ENCODE measurements at regions not wholly inside any gene's neighbourhood (a gene's known extent, or its start where the extent isn't known, plus 50 kb on each side); places are given as distances from the start of the nearest gene placed in this dataset.

- Histone ChIP-seq H3K27ac (no peak overlapping the region), H3K9me3 (no peaks in the 10 kb centered on the region), H3K27me3 (no peaks in the 10 kb centered on the region), H3K4me1 (no peaks in the 10 kb centered on the region), H3K4me3 (no peak overlapping the region), H3K36me3 (no peaks in the 10 kb centered on the region)
- no peak for TF ChIP-seq POLR2A (IDR thresholded peaks at IDR 0.05)
- no peak for TF ChIP-seq CTCF (IDR thresholded peaks at IDR 0.05)
- intact Hi-C loops (cut with DNase I; ENCODE audit: low total_unique reads) = no loop called here
- DNase-seq = no peak
These were observed 279.9 kb downstream of the ENC1 start for GRCh38 chr5:74360535-74361210.

- DNase-seq = no peak
- H3K9me3 ChIP-seq = no peaks in the 10 kb centered on the region
- H3K27ac ChIP-seq = no peak overlapping the region
- H3K36me3 ChIP-seq = no peaks in the 10 kb centered on the region
- intact Hi-C loops (cut with DNase I; ENCODE audit: low total_unique reads) = no loop called here
- H3K27me3 ChIP-seq = no peaks in the 10 kb centered on the region
- TF ChIP-seq POLR2A (IDR thresholded peaks at IDR 0.05) = no peak
- no peak for TF ChIP-seq CTCF (IDR thresholded peaks at IDR 0.05)
- no peaks in the 10 kb centered on the region for H3K4me1 ChIP-seq
- no peak overlapping the region for H3K4me3 ChIP-seq
These were observed 282.7 kb downstream of the ENC1 start for GRCh38 chr5:74357827-74358226.

GRCh38 chr5:74356009-74356695 is 284.4 kb downstream of the ENC1 start:
- intact Hi-C loops (cut with DNase I; ENCODE audit: low total_unique reads) = no loop called here
- H3K4me1 ChIP-seq = no peaks in the 10 kb centered on the region
- H3K27ac ChIP-seq = no peak overlapping the region
- H3K9me3 ChIP-seq = no peaks in the 10 kb centered on the region
- no peak overlapping the region for H3K4me3 ChIP-seq
- DNase-seq = no peak
- H3K27me3 ChIP-seq = no peaks in the 10 kb centered on the region
- H3K36me3 ChIP-seq = no peaks in the 10 kb centered on the region
- no peak for TF ChIP-seq CTCF (IDR thresholded peaks at IDR 0.05)
- no peak for TF ChIP-seq POLR2A (IDR thresholded peaks at IDR 0.05)

GRCh38 chr5:74355041-74355824 is 285.3 kb downstream of the ENC1 start:
- no peaks in the 10 kb centered on the region for H3K9me3 ChIP-seq
- H3K27me3 ChIP-seq = no peaks in the 10 kb centered on the region
- no peak overlapping the region for H3K4me3 ChIP-seq
- no peak overlapping the region for H3K27ac ChIP-seq
- intact Hi-C loops (cut with DNase I; ENCODE audit: low total_unique reads) = no loop called here
- no peaks in the 10 kb centered on the region for H3K36me3 ChIP-seq
- no peak for DNase-seq
- TF ChIP-seq CTCF (IDR thresholded peaks at IDR 0.05) (no peak), POLR2A (IDR thresholded peaks at IDR 0.05) (no peak)
- no peaks in the 10 kb centered on the region for H3K4me1 ChIP-seq

GRCh38 chr5:74352256-74352655 is 288.3 kb downstream of the ENC1 start:
- H3K27ac ChIP-seq = no peak overlapping the region

More at GRCh38 chr5:74352256-74352655, 288.3 kb downstream of the ENC1 start:
- no peaks in the 10 kb centered on the region for H3K9me3 ChIP-seq
- intact Hi-C loops (cut with DNase I; ENCODE audit: low total_unique reads) = no loop called here
- H3K36me3 ChIP-seq = no peaks in the 10 kb centered on the region
- no peak overlapping the region for H3K4me3 ChIP-seq
- DNase-seq = no peak
- TF ChIP-seq CTCF (IDR thresholded peaks at IDR 0.05) = no peak
- TF ChIP-seq POLR2A (IDR thresholded peaks at IDR 0.05) = no peak
- H3K27me3 ChIP-seq = no peaks in the 10 kb centered on the region
- no peaks in the 10 kb centered on the region for H3K4me1 ChIP-seq

All from uterus (tissue), 3 donors.